Colonic mucosa (tissue), 4 donors: ENCODE measurements at regions not wholly inside any gene's neighbourhood (a gene's known extent, or its start where the extent isn't known, plus 50 kb on each side); places are given as distances from the start of the nearest gene placed in this dataset.
A peak's percentile ranks its signal among the peaks of the same experiment; 100 is the strongest.

Experiments
- DNase-seq: peaks from one replicate; pipeline ENCODE4 v3.0.0-alpha.2; 2020
- H3K27ac ChIP-seq: fragments of 200-600 bp; one replicate; pipeline ENCODE4 v1.8.0; 2021
- H3K27me3 ChIP-seq: fragments of 200-600 bp; one replicate; pipeline ENCODE4 v1.8.0; 2021
- H3K36me3 ChIP-seq: fragments of 200-600 bp; one replicate; pipeline ENCODE4 v1.8.0; 2021
- H3K4me1 ChIP-seq: fragments of 200-600 bp; one replicate; pipeline ENCODE4 v1.8.0; 2021; ENCODE audit warnings: mild to moderate bottlenecking
- H3K4me3 ChIP-seq: fragments of 200-600 bp; one replicate; pipeline ENCODE4 v1.8.0; 2021
- H3K9ac ChIP-seq, 2 donors: one replicate each; pipeline ENCODE4 v1.7.0; 2013; ENCODE audit warnings: control low read depth in 2 of 2, low read depth in 2 of 2, low read length in 2 of 2
- H3K9me3 ChIP-seq: fragments of 200-600 bp; one replicate; pipeline ENCODE4 v1.8.0; 2021
- intact Hi-C: fragments of 100-400 bp; cut with DNase I; formaldehyde crosslinking; loops from one replicate; pipeline ENCODE4 v1.14.1; 2022
- TF ChIP-seq, protein P1 (sequence below): fragments of 200-600 bp; IDR thresholded peaks from one replicate; pipeline ENCODE4 v1.8.0; 2022; ENCODE audit warnings: antibody characterized with exemption, mild to moderate bottlenecking
- donor health status: healthy.
- donor health status: DM: no; HTN: no; CAD: no.
- donor health status: DM: no; HTN: no; CAD: no.

DNA sequence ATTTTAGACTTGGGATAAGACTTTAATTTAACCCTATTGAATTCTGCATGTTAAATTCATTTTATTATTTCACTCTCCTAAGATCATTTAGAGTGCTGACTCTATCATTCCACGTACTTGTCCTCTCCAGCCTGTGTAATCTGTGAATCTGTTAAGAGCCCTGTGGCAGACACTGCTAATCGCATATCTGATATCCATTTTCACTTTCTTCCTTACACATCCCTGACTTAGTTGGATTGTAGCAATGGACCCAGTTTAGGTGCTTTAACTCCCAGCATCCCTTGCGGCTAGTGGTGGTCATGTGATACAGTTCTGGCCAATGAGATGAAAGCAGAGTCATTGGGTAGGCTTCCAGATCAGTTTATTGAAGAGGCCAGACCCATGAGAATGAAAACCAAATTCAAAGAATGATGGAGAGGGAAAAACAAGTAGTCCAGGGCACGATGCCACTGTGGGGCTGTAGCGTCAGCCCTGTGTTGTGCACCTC is 57.2 kb upstream of the SOX4 start:
- Histone ChIP-seq H3K4me3 (no peak overlapping the region), H3K9ac (no peak overlapping the region), H3K27me3 (no peaks in the 10 kb centered on the region), H3K9me3 (no peaks in the 10 kb centered on the region), H3K27ac (no peak overlapping the region), H3K36me3 (no peaks in the 10 kb centered on the region), H3K4me1 (no peaks in the 10 kb centered on the region)
- intact Hi-C loops = no loop called here
- no peak for DNase-seq
- TF ChIP-seq, protein P1, sequence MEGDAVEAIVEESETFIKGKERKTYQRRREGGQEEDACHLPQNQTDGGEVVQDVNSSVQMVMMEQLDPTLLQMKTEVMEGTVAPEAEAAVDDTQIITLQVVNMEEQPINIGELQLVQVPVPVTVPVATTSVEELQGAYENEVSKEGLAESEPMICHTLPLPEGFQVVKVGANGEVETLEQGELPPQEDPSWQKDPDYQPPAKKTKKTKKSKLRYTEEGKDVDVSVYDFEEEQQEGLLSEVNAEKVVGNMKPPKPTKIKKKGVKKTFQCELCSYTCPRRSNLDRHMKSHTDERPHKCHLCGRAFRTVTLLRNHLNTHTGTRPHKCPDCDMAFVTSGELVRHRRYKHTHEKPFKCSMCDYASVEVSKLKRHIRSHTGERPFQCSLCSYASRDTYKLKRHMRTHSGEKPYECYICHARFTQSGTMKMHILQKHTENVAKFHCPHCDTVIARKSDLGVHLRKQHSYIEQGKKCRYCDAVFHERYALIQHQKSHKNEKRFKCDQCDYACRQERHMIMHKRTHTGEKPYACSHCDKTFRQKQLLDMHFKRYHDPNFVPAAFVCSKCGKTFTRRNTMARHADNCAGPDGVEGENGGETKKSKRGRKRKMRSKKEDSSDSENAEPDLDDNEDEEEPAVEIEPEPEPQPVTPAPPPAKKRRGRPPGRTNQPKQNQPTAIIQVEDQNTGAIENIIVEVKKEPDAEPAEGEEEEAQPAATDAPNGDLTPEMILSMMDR = no peak

DNA sequence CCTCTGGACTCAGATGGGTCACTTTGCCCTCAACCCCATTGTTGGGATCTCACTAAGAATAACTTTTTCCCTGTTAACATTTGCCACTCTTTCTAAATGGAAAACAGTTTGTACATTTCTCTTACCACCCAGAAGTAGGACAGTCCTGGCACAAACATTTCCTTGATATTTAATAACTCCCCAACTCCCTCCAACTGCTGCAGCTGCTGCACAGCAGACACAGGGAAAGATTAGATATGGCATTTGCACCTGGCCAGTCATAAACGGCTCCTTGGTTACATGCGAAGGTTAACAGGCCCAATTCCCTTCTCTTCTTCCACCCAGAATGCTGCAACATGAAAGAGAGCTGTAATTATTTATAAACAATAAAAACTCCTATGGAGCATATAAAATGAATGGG is 55.9 kb upstream of the SOX4 start:
- DNase-seq = peak; percentile 51
- Histone ChIP-seq H3K9me3 (no peaks in the 10 kb centered on the region), H3K4me1 (no peaks in the 10 kb centered on the region), H3K27ac (no peak overlapping the region), H3K4me3 (no peak overlapping the region), H3K9ac (no peak overlapping the region), H3K36me3 (no peaks in the 10 kb centered on the region), H3K27me3 (no peaks in the 10 kb centered on the region)
- intact Hi-C loops = no loop called here
- TF ChIP-seq, protein P1 = no peak

DNA sequence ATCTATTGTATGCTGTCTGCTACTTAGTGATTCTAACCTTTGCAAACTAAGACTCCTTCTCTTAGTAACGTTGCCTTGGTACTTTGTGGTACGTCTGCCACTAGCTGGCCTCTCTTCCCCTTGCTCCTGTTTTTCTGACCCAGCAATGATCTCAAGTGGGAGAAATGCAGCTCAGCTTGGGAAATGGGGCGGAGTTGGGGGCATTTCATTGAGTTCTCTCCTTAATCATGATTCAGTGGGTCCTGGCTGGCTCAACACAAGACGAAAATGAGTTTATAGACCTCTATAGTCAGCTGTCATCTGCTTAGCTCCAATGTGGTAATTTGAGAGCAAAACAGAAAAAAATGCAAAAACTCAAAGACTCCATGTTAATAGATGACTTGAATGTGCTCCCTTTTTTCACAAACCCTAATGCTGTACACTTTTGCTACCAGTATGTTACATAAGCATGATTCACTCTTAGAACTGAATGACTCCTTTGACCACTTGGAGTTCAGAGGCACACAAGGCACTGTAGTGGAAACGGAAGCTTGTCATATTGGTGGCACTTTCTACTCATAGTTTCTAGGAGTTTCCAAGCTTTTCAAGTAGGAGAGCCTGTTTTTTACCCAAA is 55.3 kb upstream of the SOX4 start:
- Histone ChIP-seq H3K4me3 (no peak overlapping the region), H3K27me3 (no peaks in the 10 kb centered on the region), H3K9me3 (no peaks in the 10 kb centered on the region), H3K9ac (no peak overlapping the region), H3K36me3 (no peaks in the 10 kb centered on the region), H3K4me1 (no peaks in the 10 kb centered on the region), H3K27ac (no peak overlapping the region)
- intact Hi-C loops = no loop called here
- DNase-seq = no peak
- TF ChIP-seq, protein P1 = no peak

DNA sequence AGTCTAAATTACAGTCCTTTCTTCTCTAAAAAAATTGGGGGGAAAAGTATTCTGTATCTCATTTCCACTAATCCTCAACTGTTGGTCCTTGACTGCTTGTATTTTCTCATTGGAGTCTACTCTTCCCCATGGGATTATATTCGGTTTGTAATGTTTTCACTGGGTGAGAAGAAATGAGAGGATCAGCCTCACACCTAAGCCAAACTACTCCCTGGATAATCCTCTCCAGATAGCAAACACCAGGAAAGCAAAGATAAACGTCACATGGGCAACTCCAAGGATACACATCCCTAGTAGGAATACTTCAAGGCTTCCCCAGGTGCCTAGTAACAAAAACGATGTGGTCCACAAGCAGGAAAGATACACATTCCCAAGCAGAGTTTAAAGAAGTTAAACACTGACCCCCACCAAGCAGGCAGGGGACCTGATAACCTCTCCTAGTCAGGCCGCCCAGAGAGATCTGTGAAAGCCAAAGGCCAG is 53.9 kb upstream of the SOX4 start:
- Histone ChIP-seq H3K4me1 (no peaks in the 10 kb centered on the region), H3K27me3 (no peaks in the 10 kb centered on the region), H3K9ac (no peak overlapping the region), H3K9me3 (no peaks in the 10 kb centered on the region), H3K36me3 (no peaks in the 10 kb centered on the region), H3K27ac (no peak overlapping the region), H3K4me3 (no peak overlapping the region)
- no peak for DNase-seq
- intact Hi-C loops = no loop called here
- TF ChIP-seq, protein P1 = no peak
